PC-3 (cell line): ENCODE measurements at regions not wholly inside any gene's neighbourhood (a gene's known extent, or its start where the extent isn't known, plus 50 kb on each side); places are given as distances from the start of the nearest gene placed in this dataset.

Experiments used
- EZH2 ChIP-seq: fragments of 300-600 bp; sonication (generic); IDR thresholded peaks from one replicate; pipeline ENCODE4 v1.6.1; 2017; ENCODE audit warnings: antibody characterized with exemption, mild to moderate bottlenecking, low read length; ENCODE audit not compliant: unreplicated experiment
- TF ChIP-seq, protein P1 (sequence below): fragments of 300-600 bp; sonication (generic); conservative IDR thresholded peaks from 2 replicates; pipeline ENCODE4 v1.5.1; 2017; ENCODE audit warnings: antibody characterized with exemption, low read depth, mild to moderate bottlenecking, low read length

- TF ChIP-seq, protein P1, sequence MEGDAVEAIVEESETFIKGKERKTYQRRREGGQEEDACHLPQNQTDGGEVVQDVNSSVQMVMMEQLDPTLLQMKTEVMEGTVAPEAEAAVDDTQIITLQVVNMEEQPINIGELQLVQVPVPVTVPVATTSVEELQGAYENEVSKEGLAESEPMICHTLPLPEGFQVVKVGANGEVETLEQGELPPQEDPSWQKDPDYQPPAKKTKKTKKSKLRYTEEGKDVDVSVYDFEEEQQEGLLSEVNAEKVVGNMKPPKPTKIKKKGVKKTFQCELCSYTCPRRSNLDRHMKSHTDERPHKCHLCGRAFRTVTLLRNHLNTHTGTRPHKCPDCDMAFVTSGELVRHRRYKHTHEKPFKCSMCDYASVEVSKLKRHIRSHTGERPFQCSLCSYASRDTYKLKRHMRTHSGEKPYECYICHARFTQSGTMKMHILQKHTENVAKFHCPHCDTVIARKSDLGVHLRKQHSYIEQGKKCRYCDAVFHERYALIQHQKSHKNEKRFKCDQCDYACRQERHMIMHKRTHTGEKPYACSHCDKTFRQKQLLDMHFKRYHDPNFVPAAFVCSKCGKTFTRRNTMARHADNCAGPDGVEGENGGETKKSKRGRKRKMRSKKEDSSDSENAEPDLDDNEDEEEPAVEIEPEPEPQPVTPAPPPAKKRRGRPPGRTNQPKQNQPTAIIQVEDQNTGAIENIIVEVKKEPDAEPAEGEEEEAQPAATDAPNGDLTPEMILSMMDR: no peak
- no peak for TF ChIP-seq EZH2
Observed at GRCh38 chr18:58808349-58808748, 56.3 kb upstream of the ZNF532 start.
